ENCODE measurements at regions not wholly inside any gene's neighbourhood (a gene's known extent, or its start where the extent isn't known, plus 50 kb on each side); places are given as distances from the start of the nearest gene placed in this dataset.

Small RNA genes lying in the stretch of these regions (small RNA-seq; reads per million reads assigned to genes)
- gene AL359920.1, result 0.32 reads per million

All from fibroblast of the aortic adventitia (primary cell).